ENCODE measurements at regions not wholly inside any gene's neighbourhood (a gene's known extent, or its start where the extent isn't known, plus 50 kb on each side); places are given as distances from the start of the nearest gene placed in this dataset.

DNA sequence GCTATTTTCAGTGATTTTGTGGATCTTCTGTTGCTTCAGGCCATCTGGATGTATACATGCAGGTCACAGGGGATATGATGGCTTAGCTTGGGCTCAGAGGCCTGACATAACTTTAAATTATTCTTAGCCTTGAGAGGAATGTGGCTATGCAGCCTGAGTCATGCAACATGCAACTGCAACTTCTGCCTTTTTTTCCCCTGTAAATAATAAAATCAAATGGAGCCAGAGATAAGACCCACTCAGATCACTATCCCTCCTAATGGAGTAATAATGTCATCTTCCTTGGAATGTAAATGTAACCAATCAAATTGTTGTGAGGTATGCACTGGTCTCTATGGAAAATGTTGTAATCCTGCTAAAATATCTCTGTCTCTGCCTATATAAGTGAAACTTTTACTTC, 54.9 kb downstream of the MAGEB17 start:
- Histone ChIP-seq H3K36me3 (replicated peaks; ENCODE audit: low read depth, low read length) (no peaks in the 10 kb centered on the region), H3K27me3 (ENCODE audit: low read depth, low read length) (no peaks in the 10 kb centered on the region), H3K79me2 (ENCODE audit: low read length) (no peaks in the 10 kb centered on the region), H3K9me3 (ENCODE audit: insufficient read depth, low read length) (no peaks in the 10 kb centered on the region), H3K4me1 (ENCODE audit: low read length) (no peaks in the 10 kb centered on the region), H3K4me3 (ENCODE audit: low read length) (no peak overlapping the region), H3K9ac (ENCODE audit: low read length) (no peak overlapping the region), H2AFZ (ENCODE audit: low read depth, low read length) (no peak overlapping the region), H3K4me2 (ENCODE audit: low read length) (no peak overlapping the region), H4K20me1 (ENCODE audit: insufficient read depth, low read length) (no peaks in the 10 kb centered on the region), H3K27ac (ENCODE audit: low read length) (no peak overlapping the region)
- TF ChIP-seq, protein P1, sequence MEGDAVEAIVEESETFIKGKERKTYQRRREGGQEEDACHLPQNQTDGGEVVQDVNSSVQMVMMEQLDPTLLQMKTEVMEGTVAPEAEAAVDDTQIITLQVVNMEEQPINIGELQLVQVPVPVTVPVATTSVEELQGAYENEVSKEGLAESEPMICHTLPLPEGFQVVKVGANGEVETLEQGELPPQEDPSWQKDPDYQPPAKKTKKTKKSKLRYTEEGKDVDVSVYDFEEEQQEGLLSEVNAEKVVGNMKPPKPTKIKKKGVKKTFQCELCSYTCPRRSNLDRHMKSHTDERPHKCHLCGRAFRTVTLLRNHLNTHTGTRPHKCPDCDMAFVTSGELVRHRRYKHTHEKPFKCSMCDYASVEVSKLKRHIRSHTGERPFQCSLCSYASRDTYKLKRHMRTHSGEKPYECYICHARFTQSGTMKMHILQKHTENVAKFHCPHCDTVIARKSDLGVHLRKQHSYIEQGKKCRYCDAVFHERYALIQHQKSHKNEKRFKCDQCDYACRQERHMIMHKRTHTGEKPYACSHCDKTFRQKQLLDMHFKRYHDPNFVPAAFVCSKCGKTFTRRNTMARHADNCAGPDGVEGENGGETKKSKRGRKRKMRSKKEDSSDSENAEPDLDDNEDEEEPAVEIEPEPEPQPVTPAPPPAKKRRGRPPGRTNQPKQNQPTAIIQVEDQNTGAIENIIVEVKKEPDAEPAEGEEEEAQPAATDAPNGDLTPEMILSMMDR (IDR thresholded peaks at IDR 0.05; ENCODE audit: low read depth, low read length) = no peak
- TF ChIP-seq EZH2phosphoT487 (IDR thresholded peaks at IDR 0.05; ENCODE audit: low read depth) = no peak

DNA sequence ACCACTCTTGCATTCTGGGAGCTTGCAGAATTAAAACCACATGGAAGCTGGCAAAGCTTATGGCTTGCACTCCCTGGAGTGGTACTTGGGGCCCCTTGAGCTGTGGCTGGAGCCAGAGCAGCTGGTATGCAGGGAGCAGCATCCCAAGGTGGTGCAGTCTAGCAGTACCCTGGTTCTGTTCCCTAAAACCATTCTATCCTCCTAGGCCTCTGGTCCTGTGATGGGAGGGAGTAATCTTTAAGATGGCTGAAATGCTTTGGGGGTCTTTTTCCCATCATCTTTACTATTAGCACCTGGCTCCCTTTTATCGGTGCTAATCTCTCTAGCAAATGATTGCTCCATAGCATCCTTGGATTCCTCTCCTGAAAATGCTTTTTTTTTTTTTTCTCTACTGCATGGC, 56.1 kb downstream of the MAGEB17 start:
- H2AFZ ChIP-seq (ENCODE audit: low read depth, low read length) = no peak overlapping the region
- H3K9me3 ChIP-seq (ENCODE audit: insufficient read depth, low read length) = no peaks in the 10 kb centered on the region
- TF ChIP-seq EZH2phosphoT487 (IDR thresholded peaks at IDR 0.05; ENCODE audit: low read depth) = no peak
- H3K4me1 ChIP-seq (ENCODE audit: low read length) = no peaks in the 10 kb centered on the region
- no peaks in the 10 kb centered on the region for H4K20me1 ChIP-seq (ENCODE audit: insufficient read depth, low read length)
- H3K27ac ChIP-seq (ENCODE audit: low read length) = no peak overlapping the region
- no peaks in the 10 kb centered on the region for H3K27me3 ChIP-seq (ENCODE audit: low read depth, low read length)
- H3K4me3 ChIP-seq (ENCODE audit: low read length) = no peak overlapping the region
- no peaks in the 10 kb centered on the region for H3K36me3 ChIP-seq (replicated peaks; ENCODE audit: low read depth, low read length)
- no peak overlapping the region for H3K4me2 ChIP-seq (ENCODE audit: low read length)
- no peak overlapping the region for H3K9ac ChIP-seq (ENCODE audit: low read length)
- H3K79me2 ChIP-seq (ENCODE audit: low read length) = no peaks in the 10 kb centered on the region

DNA sequence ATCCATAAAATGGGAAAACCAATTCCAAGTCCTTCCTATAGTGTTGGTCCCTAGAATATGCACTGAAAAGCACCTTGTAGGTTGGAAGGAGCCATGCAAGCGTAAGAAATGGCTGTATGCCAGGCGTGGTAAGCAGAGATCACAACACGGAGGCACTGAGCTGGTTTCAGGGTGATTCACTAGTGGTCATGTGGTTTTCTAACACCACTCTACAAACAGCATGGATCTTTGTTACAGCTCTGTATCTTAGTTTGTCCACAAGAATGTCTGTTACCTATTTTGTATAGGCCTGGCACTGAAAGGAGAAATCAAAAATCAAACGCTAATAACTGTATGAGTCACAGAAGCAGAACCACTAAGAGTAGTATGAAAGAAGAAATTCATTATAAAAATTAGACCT, 71.9 kb downstream of the MAGEB17 start:
- TF ChIP-seq, protein P1 (IDR thresholded peaks at IDR 0.05; ENCODE audit: low read depth, low read length) = no peak
- no peak for TF ChIP-seq EZH2phosphoT487 (IDR thresholded peaks at IDR 0.05; ENCODE audit: low read depth)
- Histone ChIP-seq H3K27ac (ENCODE audit: low read length) (no peak overlapping the region), H3K9me3 (ENCODE audit: insufficient read depth, low read length) (no peaks in the 10 kb centered on the region), H2AFZ (ENCODE audit: low read depth, low read length) (no peak overlapping the region), H3K27me3 (ENCODE audit: low read depth, low read length) (no peaks in the 10 kb centered on the region), H3K9ac (ENCODE audit: low read length) (no peak overlapping the region), H3K4me1 (ENCODE audit: low read length) (no peaks in the 10 kb centered on the region), H3K79me2 (ENCODE audit: low read length) (no peaks in the 10 kb centered on the region), H3K36me3 (replicated peaks; ENCODE audit: low read depth, low read length) (no peaks in the 10 kb centered on the region), H3K4me2 (ENCODE audit: low read length) (no peak overlapping the region), H4K20me1 (ENCODE audit: insufficient read depth, low read length) (no peaks in the 10 kb centered on the region), H3K4me3 (ENCODE audit: low read length) (no peak overlapping the region)

DNA sequence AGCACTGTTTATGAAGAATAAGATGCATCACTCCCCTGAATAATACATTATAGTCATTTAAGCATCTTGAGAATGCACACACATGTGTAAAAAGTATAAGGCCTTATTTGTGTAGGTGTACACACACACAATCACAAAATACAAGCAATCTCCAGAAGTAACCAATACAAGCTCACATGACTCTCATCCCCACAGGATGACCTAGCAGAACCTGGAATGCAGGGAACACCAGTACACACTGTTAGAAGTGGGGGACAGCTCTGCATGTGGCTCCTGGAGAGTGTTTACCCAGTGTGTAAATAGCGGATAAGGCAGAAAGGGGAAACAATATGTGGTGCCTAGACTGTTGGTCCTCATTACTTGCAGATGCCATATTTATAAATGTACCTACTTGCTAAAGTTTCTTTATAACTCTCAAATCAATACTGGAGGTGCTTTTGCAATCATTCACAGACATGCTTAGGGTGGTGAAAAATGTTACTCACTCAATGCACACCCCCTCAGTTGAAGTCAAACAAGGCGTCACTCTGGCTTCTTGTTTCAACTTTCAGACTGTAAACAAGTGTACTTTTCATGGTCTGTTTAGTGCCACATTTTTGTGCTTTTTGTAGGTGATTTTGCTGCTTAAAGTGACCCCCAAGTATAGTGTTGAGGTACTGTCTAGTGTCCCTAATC, 73.1 kb downstream of the MAGEB17 start:
- TF ChIP-seq EZH2phosphoT487 (IDR thresholded peaks at IDR 0.05; ENCODE audit: low read depth) = no peak
- TF ChIP-seq, protein P1 (IDR thresholded peaks at IDR 0.05; ENCODE audit: low read depth, low read length) = no peak
- H3K4me3 ChIP-seq (ENCODE audit: low read length) = no peak overlapping the region

More for the DNA sequence above, 73.1 kb downstream of the MAGEB17 start:
- Histone ChIP-seq H3K4me1 (ENCODE audit: low read length) (no peaks in the 10 kb centered on the region), H3K4me2 (ENCODE audit: low read length) (no peak overlapping the region), H2AFZ (ENCODE audit: low read depth, low read length) (no peak overlapping the region), H3K36me3 (replicated peaks; ENCODE audit: low read depth, low read length) (no peaks in the 10 kb centered on the region), H3K9me3 (ENCODE audit: insufficient read depth, low read length) (no peaks in the 10 kb centered on the region), H3K27me3 (ENCODE audit: low read depth, low read length) (no peaks in the 10 kb centered on the region), H3K9ac (ENCODE audit: low read length) (no peak overlapping the region), H4K20me1 (ENCODE audit: insufficient read depth, low read length) (no peaks in the 10 kb centered on the region), H3K79me2 (ENCODE audit: low read length) (no peaks in the 10 kb centered on the region), H3K27ac (ENCODE audit: low read length) (no peak overlapping the region)

All from OCI-LY3 (cell line).